T-helper 22 cell (primary cell): ENCODE measurements at regions not wholly inside any gene's neighbourhood (a gene's known extent, or its start where the extent isn't known, plus 50 kb on each side); places are given as distances from the start of the nearest gene placed in this dataset.

ENCODE experiments used
- DNase-seq: peaks from one replicate; pipeline ENCODE4 v3.0.0-alpha.2; 2020; ENCODE audit warnings: low read depth

DNA sequence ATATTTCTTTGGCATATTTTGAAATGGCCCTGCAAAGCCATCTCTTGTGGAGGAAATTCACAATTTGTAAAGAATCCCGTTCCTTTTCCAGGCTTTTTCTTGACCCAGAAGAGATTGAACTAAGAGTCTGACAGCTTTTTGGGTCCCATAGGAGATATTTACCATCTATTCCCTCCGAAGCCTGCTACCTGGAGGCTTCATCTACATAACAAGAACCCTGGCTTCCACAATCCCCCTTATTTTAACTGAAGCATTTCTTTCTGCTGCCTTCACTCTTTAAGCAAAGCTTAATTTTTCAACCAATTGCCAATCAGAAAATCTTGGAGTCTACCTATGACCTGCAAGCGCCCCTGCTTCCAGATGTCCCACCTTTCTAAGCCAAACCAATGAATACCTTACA lies 248.1 kb upstream of the GADL1 start:
- DNase-seq = no peak

DNA sequence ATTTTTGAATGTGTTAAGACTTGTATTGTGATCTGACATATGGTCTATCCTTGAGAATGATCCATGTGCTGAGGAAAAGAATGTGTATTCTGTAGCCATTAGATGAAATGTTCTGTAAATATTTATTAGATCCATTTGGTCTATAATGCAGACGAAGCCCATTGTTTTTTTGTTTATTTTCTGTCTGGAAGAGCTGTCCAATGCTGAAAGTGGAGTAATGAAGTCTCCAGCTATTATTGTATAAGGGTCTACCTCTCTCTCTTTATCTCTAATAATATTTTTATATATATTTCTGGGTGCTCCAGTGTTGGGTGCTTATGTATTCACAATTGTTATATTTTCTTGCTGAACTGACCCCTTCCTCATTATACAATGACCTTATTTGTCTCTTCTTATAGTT lies 250.6 kb upstream of the GADL1 start:
- no peak for DNase-seq

DNA sequence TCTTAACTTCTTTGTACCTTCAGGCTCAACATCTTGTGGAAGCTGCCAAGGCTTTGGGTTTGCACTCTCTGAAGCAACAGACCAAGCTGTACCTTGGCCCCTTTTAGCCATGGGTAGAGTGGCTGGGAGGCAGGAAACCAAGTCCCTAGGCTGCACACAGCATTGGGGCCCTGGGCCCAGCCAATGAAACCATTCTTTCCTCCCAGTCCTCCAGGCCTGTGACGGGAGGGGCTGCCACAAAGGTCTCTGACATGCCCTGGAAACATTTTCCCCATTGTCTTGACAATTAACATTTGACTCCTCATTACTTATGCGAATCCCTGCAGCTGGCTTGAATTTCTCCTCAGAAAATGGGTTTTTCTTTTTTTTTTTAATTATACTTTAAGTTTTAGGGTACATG lies 253.1 kb upstream of the GADL1 start:
- DNase-seq = no peak

DNA sequence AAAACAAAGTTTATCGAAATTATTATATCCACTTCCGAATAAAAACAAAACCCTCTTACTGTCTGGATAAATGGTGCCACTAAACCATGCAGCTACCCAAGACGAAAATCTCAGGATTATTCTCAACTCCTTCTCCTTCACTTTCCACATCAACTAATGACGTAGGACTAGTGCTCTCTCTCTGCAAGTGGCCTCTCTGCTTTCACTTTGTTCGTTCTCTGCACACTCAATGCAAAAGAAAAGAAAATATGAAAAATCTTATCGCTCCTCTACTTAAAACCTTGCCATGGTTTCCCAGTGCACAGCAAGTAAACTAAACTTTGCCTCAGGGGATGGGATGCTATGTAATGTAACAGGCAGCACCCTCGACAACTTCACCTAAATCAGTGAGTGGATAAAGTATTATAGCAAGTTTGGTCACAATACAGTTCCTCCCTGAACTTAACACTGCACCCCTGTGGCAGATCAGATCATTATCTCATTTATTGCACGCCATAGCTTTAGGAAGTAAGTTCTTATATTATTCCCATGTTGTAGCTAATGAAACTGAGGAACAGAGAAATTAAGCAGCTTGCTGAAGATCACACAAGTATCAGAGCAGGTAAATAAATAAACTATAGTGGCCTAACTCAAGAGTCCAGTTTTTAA lies 262.7 kb upstream of the GADL1 start:
- no peak for DNase-seq

DNA sequence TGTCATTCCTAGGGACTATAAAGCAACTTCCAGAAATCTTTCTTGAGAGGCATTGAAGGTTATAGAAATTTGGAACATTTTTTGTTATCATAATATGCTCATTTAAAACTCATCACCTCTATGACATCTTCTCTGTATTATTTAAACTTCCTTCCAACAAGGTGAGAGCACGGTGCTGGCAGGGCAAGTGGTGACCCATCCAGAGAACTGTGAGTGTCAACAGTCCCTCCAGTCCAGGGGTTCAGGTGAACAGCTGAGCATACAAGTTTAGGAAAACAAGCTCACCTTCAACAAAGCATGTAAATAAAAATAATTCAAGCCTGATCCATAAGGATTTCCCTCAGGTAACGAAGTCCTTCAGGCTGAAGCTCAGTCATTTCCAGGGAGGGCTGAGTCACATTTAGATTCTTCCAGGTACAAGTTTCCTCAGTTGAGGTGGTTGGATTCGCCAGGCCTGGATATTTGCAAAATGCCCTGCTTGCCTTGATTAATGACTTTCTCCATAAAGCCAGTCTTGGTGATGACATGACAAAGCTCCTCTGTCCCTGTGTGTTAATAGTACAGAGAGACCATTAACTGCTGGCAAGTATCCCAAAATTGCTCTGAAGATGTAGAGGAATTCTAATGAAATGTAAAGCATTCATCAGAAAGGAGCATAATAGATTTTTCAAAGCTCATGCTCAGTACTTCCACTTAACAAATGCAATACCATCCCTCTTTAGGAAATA lies 263.6 kb upstream of the GADL1 start:
- DNase-seq = no peak

DNA sequence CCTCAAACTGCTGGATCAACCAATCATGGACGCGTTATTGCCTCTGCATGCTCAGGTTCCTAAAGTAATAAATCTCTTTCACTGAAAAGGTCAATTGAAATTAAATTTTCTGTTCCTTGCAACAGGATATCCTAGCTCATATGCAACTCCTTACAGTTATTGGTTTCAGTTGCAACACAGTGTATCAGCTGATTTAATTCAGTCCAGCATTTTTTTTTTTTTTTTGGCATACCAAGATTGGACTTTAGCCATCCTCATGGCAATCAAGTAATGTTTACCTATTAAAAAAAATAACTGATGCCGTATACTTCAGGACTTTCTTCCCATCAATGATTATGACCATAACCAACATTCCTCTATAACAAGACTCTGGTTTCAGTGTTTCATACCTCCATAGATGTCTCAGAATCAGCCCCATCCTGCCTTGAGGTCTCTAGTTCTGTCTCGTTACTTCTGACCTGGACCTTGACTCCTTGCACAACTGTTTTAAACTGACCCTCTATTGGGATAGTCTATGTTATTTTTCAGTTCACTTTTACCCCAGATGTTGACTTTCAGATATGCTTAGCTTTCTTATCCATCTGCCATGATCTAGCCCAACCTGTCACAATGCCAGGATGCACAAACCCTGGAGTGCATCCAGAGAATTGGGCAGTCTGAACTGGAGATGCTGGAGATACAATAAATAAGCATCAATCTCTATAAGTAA lies 265.0 kb upstream of the GADL1 start:
- DNase-seq = no peak

DNA sequence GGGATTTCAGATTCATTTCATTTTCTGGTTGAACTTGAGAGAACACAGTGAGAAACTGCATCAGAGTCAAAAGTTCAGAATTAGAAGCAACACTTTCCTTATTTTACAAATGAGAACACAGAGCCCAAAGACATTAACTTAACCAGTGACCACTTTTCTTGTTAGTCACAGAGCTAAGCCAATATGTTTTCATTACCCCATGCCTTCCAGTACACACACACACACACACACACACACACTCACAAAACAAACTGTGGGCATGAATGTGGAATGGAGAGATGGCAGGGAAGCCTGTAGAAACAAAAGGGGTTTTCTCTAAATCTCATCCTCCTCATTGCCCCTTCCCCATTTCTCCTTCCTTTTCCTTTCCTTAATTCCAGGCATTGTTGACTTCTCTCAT lies 267.4 kb upstream of the GADL1 start:
- DNase-seq = no peak

DNA sequence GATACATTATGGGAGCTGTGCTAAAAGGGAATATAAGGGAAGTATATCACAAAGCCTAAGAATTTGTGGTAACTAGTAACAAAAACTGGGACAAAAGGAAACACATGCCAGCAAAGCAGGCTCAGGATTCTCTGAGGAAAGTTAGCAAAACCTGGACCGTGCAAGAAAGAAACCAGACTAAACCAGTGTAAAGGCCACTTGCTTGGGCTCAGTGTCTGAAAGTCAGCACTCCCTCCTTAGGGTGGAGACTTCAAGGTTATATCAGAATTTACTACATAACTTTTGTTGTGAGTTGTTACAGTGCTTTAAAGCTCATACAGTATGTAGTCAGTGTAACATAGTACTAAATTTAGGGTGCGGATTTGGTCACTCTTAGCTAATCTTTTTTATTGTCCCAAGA lies 269.9 kb upstream of the GADL1 start:
- DNase-seq = no peak

DNA sequence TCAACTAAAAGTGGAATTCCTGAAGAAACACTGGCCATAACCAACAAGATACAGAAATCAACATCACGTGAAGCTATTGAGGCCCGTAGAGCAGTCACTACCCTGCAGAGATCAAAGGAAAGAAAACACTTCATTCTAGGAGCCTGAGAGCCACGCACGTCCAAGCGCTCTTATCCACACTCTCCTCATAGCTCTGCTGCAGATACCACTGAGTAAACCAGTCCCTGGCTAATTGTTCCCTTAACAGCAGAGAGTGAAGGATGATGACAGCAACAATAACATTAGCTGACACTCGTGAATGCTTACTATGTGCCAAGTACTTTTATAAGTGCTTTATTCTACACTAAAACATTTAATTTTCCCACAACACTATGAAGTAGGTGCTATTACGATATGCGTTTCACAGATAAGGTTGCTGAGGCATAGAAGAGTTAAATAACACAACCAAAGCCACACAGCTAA lies 271.0 kb upstream of the GADL1 start:
- DNase-seq = no peak

DNA sequence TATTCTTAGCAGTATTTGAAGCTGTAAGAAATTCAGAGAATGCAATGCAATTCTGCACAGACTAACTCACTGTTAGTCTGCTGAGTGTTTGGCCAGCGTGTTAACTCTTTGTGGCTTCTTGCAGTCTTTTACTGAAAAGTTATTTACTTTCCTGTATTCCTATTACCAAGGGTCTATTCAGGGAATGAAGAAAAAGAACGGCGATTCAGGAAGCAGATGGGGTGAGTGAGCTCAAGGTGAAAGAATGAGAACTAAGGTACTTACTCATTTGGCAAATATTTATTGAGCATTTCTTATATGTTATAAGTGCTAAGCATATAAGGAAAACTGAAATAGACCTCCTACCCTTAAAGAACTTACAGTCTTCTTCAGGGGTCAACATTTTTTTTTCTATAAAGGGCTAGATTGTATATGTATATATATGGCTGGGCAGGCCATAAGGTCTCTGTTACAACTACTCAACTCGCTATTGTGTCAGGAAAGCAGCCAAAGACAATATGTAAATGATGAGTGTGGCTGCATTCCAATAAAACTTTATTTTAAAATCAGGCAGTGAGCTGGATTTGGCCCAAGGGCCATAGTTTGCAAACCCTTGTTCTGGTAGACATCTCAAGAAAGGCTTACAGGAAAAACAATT lies 271.9 kb upstream of the GADL1 start:
- DNase-seq = no peak

DNA sequence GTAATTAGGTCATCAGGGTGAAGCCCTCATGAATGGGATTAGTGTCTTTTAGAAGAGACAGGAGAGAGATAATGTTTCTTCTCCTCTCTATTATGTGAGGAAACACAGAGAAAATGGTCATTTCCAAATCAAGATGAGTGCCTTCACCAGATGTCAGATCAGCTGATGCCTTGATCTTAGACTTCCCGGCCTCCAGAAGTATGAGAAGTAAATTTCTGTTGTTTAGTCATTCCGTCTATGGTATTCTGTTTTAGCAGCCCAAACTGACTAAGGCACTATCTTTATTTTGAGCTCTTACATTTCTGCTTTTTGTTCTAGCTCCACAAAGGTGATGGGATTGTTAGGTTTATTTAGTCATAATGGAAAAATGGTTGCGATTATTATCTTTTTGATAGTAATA lies 273.2 kb upstream of the GADL1 start:
- DNase-seq = no peak

DNA sequence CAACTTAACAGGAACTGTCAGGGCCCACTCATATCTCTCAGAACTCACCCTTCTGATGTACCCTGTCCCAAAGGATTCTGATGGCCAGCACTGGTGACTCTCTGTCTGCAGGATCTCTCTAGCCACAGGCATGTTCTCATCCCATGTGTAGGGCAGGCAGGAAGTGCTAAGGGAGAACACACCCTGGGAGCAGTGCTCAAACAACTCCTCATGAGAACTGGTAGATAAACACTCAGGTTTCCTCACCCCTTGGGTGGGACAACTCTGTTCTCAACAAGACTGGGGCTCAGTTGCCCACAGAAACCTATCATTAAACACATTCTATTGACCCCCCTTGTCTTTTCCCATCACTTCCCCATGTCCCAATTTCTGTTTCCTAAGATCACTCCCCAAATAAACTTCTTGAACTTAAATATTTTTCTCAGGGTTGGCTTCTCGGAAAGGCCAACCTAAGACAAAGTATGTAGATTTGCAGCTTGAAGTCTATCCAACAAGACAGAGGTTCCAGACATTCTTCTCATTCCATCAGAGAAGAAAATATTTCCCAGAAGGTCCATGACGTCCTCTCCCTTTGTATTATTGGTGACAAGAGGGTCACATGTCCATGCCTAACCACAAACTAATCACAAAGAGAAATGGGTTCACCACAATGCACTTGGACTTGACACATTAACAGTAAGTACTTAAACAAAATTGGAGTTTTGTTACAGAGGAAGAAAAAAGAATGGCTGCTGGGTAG lies 276.6 kb upstream of the GADL1 start:
- no peak for DNase-seq

DNA sequence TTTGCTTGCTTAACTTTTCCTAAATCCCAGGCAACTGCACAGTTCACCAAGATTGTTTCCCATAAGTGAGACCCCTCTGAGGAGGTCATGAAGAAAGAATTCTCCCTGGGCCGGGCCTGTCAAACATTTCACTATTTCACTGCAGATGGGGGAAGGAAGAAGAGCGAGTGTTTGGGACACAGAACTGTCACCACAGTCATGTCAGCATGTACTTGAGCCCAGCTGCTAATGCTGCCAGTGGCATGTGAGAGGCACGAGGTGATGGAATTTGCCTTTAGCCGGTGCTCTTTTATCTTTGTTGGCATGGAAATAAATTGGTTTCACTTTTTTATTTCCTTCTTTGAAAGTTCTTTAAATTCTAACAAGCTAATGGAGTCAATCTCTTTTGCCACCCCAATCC lies 277.9 kb upstream of the GADL1 start:
- no peak for DNase-seq

DNA sequence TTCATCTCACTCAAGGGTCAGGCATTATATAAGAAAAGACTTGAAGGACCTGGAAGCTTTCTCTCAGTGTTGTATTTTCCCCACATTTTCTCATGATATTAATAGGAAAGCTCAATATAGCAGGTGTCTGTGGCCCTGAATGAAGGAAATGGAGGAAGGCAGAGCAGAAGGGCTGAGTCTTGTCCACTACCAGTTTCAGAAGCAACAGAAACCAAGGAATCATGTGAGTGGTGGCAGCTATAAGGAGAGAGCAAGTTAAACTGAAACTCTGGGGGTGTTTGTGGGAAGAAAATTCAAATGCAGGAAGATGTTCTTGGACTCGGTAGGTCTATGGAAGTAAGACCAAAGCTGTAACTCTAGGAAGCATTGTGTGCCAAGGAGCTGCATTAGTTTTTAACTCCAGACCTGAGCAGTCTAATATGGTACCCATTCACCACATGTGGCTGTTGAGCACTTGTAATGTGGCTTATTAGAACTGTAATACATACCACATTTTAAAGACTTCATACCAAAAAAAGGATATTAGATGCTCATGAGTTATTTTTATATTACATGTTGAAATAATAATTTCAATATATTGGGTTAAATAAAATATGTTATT lies 278.8 kb upstream of the GADL1 start:
- no peak for DNase-seq

DNA sequence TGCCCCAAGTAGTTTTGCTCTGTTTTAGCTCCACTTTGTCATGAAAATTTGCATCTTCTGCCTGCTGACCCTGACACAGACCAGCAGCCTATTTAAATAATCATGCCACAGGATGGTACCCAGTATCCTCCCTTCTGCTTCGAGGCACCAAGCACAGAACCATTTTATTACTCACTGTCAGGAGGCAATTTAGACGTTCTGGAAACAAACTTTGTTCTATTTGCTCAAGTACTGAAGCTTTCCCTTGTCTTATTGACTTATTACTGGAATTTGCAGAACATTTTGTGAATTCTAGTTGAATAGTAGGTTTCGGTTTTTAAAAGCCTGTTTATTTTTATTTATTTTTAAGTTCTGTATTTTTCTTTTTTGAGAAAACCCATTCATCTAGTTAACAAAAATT lies 279.6 kb upstream of the GADL1 start:
- no peak for DNase-seq

DNA sequence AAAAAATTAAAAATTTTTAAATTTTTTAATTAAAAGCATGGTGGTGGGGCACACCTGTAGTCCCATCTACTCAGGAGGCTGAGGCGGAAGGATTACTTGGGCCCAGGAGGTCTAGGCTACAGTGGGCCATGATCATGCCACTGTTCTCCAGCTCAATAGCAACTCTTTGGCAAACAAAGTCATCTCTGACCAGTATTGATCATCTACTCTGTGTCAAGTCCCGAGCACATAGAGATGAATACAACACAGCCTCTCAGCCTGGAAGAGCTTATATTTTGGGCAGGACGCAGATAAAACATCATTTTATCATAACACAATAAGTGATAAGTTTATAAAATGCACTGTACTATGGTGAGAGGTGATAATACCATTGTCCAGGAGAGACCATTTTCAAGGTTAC lies 281.6 kb upstream of the GADL1 start:
- DNase-seq = no peak

DNA sequence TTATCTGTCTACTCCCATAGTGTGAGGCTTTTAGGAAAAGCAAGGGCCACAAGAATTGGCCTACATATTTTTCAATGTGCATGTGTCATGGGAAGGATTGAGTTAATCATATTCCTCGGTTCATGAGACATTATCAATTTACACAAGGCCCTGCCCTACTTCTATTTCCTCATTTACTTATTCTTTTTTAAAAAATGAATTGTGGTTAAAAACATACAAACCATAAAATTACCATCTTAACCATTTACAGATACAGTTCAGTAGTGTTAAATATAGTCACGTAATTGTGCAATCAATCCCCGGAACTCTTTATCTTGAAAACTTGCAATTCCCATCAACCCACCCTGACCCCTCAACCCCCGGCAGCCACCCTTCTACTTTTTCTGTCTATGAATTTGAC lies 284.0 kb upstream of the GADL1 start:
- no peak for DNase-seq

DNA sequence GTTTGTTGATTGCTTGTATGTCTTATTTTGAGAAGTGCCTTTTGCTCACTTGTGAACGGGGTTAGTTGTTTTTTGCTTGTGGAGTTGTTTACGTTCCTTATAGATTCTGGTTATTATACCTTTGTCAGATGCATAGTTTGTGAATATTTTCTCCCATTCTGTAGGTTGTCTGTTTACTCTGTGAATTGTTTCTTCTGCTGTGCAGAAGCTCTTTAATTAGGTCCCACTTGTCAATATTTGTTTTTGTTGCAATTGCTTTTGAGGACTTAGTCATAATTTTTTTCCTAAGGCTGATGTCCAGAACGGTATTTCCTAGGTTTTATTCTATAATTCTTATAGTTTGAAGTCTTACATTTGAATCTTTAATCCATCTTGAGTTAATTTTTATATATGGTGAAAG lies 285.3 kb upstream of the GADL1 start:
- no peak for DNase-seq

DNA sequence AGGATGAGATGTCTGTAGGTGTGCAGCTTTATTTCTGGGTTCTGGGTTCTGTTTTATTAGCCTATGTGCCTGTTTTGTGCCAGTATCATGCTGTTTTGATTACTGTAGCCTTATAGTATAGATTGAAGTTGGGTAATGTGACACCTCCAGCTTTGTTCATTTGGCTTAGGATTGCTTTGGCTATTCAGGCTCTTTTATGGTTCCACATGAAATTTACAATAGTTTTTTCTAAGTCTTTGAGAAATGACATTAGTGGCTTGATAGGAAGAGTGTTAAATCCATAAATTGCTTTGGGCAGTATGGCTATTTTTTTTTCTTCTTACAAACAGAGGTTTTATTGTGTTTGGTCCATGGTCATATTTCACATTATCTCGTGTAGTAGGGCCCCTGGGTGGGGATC lies 285.8 kb upstream of the GADL1 start:
- DNase-seq = no peak

DNA sequence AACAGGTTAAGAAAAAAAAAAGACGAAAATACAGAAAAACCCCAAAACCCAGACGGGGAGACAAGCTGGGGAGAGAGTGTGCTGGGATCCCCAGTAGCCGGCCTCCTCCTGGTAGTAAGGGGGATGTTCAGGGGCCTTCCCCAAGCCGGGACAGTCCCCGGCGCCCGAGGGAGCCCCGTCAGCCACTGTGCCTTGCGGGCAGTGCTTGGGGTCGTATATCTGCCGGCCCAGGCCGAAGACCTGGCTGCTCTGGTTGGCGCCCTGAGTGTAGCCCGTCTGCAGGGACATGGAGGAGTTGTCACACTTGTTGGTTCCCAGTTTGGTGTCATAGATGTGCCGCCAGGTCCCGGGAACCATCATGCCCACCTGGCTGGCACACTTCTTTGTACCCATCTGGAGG lies 287.2 kb upstream of the GADL1 start:
- DNase-seq = no peak

DNA sequence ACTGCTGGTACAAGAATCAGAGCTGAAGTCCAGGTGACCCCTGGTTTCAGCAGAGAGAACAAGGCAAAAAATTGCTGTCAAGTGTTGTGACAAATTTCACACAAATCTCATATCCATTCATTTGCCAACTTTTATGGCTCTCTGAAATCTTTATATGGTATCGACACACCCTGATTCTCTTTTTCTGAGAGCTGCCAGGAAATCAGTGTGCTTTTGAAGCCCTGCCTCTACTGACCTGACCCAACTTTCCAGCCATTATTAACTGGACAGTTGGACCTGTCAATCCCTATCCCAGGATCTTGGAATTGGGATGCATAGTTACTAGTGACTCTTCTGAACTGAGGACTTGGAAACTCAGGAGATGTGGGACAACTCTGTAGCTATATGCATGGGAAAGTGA lies 288.2 kb upstream of the GADL1 start:
- DNase-seq = no peak
